ENCODE measurements at regions not wholly inside any gene's neighbourhood (a gene's known extent, or its start where the extent isn't known, plus 50 kb on each side); places are given as distances from the start of the nearest gene placed in this dataset.

DNA sequence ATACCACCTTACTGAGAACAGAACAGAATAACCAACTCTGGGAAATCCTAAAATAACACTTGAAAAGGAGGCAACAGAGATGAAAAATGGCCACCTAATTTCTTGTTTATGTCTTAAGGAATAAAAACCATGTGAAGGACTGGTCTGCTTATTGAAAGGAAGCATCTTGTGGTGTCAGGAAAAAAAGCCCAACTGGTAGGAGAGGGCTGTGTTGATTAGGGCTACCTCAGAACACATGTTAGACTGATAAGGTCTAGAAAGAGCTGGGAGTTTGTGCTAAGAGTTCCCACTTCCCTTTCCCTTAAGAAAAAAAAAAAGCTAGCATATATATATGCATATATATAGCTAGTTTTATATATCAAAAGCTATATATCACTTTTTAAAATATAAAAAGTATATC is 425.3 kb upstream of the BTBD3 start:
- TF ChIP-seq, protein P1, sequence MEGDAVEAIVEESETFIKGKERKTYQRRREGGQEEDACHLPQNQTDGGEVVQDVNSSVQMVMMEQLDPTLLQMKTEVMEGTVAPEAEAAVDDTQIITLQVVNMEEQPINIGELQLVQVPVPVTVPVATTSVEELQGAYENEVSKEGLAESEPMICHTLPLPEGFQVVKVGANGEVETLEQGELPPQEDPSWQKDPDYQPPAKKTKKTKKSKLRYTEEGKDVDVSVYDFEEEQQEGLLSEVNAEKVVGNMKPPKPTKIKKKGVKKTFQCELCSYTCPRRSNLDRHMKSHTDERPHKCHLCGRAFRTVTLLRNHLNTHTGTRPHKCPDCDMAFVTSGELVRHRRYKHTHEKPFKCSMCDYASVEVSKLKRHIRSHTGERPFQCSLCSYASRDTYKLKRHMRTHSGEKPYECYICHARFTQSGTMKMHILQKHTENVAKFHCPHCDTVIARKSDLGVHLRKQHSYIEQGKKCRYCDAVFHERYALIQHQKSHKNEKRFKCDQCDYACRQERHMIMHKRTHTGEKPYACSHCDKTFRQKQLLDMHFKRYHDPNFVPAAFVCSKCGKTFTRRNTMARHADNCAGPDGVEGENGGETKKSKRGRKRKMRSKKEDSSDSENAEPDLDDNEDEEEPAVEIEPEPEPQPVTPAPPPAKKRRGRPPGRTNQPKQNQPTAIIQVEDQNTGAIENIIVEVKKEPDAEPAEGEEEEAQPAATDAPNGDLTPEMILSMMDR (IDR thresholded peaks at IDR 0.05): no peak
- no peak for TF ChIP-seq POLR2A (IDR thresholded peaks at IDR 0.05)
